GM21526 (cell line): ENCODE measurements at regions not wholly inside any gene's neighbourhood (a gene's known extent, or its start where the extent isn't known, plus 50 kb on each side); places are given as distances from the start of the nearest gene placed in this dataset.

ENCODE experiments used
- ATAC-seq: cut with Tn5 transposase; IDR thresholded peaks from one replicate; pipeline ENCODE4 v1.9.1; 2021; ENCODE audit warnings: moderate library complexity; ENCODE audit not compliant: unreplicated experiment, low FRiP score

DNA sequence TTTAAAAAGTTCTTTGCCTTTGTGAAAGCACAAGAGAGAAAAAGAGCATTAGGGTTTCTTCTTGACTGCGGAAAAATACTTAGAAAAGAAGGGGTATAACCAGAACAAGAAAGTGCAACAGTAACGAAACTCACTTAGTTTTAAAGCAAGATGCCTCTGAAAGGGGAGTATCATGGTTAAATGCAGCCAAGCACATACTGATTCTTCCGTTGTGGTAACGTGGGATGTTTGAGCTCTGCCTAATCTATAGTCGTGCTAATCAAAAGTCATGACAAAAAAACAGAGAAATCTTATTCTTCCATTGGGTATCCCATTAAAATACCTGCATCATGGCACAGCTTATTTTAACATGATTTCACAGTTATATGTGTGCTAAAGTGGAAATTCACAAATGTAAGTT is 187.8 kb upstream of the LRFN5 start:
- no peak for ATAC-seq

DNA sequence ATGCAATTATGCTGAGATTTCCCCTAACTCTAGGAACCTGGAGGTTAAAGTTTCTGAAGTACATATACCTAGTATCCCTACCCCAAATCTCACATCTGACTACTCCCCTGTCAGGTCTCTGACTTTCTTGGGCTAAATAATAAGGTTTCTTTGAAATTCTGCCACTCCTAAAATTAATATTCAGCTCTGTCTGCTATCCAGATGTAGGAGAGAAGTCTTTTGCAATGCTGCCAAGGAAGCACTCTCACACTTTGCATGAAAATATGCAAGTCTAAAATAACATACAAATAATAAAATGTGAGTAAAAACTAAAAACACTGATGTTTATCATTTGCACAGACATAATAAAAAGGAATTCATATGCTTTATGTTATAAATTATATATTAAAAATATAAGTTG is 196.9 kb upstream of the LRFN5 start:
- no peak for ATAC-seq

DNA sequence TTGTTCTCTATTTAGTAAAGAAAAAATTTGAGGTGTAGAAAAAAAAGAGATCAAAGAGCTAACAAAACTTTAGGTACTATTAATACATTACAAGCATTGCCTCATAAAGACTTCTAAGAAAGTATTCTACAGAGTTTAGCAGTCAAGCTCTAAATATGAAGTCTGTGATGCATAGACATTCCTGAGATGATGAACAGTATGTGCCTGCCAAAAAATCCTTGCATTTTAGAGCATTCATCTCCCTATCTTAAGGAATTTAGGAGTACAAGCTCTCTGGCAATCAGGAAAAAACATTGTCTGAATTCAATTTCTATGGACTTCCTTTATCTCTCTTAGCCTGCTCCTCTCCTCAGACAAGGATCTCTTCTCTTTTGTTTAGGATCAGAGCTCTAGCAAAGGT is 202.6 kb upstream of the LRFN5 start:
- no peak for ATAC-seq

DNA sequence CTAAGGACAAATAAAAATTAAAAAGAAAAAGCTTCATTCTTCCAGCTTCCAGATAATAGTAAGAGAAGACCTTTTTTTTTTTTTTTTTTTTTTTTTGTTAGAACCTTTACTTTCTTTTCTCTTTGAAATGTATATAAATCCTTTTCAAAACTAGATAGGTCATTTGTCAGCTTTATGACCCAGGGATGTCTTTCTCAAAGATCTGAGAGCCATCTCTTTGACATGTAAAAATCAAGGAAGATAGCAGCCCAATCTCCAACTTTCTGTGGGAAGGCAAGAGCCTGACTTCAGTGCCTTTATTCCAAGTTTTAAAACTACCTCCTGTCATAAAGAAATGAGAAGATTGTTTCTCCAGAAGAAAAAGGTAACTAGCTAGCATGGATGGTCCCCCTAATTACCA is 203.3 kb upstream of the LRFN5 start:
- ATAC-seq = no peak

DNA sequence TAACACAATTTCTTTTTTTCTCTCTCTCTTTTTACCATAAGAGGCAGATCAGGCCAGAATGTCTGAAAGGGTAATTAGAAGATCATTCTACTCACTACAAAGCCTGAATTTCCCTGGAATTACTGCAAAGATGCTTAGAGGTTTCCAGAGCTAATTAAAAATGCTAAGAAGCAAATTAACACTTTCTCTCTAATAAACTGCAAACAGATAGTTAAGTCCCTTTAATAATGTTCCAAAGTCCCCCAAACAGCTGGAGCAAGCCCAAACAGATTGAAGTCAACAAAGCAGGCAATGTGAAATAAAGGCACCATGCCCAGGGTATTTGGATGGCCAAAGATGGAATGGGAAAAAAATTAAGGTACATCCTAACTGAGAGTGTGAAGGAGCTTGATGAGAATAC is 208.8 kb upstream of the LRFN5 start:
- ATAC-seq = no peak

DNA sequence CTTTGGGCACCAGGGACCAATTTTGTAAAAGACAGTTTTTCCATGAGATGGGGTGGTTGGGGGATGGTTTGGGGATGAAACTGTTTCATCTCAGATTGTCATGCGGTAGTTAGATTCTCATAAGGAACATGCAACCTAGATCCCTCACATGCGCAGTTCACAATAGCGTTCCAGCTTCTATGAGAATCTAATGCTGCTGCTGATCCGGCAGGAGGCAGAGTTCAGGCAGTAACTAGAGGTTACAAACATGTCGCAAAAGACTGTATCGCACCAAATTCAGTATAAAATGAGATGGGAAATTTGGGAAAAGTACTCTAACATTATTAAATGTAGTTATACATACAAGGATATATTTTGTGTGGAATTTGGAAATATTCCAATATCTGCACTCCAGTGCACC is 213.2 kb upstream of the LRFN5 start:
- ATAC-seq = no peak

DNA sequence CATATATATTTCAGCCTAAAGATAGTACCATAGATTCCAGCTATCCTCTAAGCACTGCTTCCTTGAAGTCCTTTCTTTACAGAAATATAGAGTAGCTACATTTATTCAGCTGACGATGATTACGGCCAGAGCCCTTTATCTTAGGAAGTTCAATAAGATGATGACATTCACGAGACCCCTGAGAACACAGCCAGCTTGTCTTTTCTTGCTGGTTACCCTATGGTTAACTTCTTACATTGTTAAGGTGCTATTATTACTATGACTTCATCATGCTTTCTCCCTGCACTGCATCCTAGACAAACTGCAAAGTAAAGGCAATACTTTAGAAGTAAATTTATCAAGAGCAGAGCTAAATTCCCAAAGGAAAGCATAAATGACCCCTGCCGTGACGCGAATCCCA is 214.4 kb upstream of the LRFN5 start:
- no peak for ATAC-seq

DNA sequence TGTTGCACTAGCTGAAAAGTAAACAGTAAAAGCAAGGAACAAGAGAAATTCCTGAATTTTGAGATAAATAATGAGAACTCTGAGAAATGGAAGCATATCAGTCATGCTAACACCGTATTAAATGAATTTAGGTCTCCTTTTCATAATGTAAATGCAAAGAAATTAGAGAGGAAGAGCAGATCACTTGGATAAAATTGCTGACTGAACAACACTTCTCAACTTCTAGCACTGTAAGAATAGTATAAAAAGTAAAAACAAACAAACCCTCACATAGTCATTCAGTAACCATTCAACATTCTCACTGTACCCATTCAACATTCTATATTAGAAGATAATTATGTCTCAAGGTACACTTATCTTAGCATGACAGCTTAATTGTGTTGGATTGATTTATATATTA is 217.3 kb upstream of the LRFN5 start:
- no peak for ATAC-seq

DNA sequence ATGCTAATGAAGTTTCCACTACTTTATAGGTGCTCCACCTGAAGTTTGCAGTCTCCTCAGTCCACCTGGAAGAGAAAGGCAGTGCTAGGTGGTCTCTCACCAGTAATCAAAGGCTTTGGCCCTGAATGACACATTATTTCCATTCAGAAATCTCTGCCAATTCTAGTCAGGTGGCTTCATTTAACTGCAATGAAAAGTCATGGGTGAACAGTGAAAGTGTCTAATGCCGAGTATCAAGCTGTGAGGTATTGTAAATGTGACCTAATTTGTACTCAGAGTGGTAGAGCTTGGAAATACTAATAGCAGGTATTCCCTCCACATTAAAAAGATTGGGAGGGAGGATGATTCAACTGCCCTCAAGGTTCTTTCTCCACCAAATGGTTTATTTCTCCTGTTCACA is 220.9 kb upstream of the LRFN5 start:
- ATAC-seq = no peak

DNA sequence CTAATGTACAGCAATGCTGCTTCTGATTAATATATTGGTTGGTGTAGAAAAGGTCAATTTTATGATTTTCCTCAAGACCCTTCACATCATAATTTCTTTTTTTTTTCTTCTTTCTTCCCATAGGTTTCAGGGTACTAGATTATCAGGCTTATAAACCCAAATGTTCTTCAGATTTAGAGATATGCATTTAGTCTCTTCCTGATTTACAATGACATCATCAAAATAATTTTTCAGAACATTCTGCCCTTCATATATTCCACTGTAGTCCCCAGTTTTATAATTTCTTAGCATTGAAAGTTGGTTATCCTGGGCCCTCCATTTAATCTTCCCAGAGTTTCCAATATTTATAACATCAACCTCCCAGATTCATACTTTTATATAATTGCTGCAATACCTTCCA is 226.7 kb upstream of the LRFN5 start:
- no peak for ATAC-seq

DNA sequence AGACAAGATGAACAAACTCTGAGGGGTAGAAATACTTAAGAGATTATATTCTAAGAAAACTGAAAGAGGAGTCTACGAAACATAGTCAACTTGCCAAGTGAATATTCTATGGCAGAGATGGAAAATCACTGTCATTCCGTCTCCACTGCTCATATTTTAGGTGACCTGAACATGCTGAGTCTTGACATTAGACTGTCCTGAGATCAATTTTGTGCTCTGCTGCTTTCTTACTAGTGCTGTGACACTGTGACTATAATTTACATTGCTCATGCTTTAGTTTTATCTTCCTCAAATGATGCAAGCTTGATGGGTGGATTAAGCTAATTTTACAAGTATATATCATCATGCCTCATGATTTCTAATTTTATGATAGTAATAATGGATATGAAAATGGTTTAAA is 228.2 kb upstream of the LRFN5 start:
- no peak for ATAC-seq

DNA sequence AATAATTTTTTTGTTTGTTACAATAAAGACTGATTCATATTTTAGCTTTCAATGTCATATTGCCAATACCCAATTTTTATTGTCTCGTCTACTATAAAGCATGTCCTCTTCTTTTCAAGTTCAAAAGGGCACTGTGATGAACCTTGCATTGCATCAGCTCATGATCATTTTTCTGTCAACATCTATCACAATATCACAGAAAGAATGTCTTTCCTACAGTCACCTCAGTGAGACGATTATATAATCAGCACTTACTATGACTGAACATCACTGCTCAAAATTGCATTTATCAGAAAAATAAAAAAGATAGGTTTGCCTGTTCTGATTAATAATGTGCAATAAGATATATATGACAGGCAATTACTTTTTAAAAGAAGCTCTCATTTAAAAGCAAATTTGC is 228.7 kb upstream of the LRFN5 start:
- ATAC-seq = no peak

DNA sequence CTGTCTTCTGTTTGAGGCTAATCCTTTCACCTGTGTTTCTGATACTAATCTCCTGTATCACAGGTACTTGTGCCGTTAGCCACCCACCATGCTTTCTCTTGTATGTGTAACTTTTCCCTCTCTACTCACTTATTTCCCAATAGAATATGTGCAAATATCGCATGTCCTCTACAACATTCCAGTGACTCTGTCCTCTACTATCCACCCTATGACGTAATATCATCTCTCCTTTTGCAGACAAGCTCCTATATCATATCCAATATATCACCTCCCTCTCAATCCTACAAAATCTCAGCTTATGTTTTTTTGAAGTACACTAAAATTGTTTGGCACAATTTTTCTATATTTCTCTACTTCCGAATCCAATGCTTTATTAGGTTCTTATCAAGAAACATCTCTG is 232.6 kb upstream of the LRFN5 start:
- no peak for ATAC-seq

DNA sequence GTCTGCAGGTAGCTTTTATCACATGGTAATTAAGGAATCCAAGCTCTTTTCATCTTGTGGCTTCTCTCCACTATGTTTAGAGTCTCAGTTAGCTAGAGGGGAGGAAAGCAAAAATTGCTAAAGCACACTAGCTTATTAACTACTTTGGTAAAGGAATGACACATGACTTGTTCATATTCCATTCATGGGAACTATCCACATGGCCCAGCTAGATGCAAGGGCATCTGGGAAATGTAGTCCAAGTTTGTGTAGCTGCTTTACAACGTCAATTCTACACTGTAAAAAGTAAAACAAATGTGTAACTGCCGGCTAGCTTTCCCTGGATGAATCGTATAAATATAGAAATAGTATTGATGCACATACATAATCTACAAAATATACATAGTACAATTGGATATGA is 244.5 kb upstream of the LRFN5 start:
- no peak for ATAC-seq

DNA sequence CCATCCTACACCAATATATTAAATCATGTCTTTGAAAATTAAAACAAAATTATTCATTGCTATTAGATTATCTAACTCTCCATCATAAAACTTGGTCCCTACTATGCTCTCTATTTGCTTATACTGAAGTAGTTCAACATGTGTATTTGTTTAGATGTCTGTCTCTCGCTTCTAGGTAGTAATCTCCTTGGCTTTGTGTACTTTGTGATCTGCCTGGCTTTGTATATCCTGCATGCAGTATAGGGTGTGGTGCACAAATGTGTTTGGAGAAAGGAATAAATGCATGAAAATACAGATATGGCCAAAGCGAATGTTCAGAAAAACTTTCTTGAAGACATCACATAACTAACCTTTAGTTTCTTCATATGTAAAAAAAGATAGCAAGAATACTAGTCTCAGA is 246.6 kb upstream of the LRFN5 start:
- no peak for ATAC-seq

DNA sequence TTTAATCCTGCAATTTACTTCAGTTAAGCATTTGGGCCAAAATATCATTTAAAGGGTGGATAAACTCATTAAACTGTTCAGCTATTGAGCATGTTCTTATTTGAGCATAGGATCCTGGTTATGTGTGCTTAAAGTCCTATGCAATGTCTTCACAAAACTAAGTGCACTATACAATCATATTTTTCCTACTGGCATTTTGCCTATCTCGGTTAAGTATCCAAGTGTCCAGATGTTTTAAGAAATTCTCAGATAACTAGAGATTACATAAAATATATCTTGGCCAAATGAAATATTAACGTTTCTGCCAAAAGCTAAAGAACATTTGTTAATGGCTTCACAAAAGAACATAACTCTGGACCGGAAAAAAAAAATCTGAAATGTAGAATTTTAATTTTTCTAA is 250.8 kb upstream of the LRFN5 start:
- no peak for ATAC-seq

DNA sequence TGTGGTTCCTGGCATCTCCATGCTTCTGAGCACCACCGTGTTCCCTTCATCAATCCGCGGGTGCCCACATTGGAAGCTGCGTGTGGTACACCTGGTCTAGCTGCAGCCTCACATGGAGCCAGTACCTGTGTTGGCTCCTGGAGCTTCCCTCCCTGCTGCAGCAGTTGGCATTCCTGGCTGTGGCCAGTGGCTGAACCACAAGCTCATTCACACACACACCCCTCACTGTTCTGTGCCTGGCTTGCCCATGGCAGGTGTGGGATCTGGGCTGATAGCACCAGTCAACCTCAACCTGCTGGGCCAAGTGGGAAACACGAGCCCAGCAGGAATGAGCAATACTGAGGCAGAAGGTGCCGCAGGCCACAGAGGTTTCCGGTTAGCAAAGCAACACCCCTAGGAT is 256.2 kb upstream of the LRFN5 start:
- no peak for ATAC-seq

DNA sequence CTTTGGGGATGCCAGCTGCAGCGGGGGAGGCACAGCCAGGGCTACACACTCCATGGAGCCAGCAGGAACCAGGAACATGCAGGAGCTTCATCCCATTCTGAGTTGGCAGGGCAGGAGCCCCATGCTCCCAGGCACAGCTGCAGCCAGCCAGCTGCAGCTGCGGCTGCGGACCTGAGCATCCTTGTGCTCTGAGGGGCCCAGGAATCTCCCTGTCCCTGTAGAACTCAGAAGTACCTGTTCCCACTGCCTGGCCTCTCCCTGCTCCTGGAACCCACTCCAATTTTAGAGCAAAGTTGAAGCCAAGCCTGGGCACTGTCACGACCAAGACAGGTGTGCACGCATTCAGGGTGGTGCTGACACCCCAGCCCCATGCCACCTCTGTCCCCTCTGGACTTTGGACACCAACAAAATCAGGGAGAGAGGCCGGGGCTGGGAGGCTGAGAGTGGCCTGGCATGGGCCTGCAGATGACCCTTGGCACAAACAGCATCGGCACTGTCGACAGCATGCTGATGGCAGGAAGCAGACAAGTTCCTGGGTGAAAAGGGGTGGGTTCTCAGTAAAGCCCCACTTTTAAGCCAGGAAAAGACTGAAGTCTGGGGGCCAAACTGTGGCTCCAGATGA is 257.3 kb upstream of the LRFN5 start:
- no peak for ATAC-seq

DNA sequence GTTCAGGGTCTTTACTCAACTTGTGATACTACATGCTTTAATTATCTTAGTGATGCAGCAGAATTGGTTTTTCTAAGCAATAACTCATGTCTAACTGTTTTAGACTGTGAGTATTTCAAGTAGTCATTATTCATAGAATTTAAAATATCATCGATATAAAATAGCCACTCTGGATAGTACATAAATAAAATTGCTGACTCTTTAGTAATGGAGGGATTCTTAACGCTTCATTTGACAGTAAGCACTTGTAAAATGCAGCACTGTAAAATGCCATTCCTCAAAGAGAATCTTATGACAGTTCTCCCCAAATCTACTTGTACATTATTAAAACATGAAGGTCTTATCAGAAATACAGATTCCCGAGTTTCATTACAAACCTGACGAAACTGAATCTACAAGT is 262.8 kb upstream of the LRFN5 start:
- ATAC-seq = no peak

DNA sequence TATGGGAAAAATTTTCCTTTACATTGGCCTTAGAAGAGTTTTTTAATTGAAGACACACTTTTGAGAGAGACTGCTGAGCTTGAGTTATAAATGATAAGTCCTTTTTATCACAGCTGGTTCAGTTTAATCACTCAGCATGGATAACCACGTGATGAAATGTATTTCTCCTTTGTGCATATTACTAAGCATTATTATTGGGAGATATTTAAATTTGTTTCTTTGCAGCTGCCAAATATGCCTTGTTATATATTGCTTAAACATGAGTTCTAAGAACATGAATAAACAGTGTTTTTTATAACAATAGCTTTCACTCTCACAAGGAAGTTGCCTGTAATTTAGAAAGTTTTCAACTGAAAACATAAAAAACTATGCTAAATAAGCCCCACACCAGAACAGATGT is 293.5 kb upstream of the LRFN5 start:
- ATAC-seq = no peak

DNA sequence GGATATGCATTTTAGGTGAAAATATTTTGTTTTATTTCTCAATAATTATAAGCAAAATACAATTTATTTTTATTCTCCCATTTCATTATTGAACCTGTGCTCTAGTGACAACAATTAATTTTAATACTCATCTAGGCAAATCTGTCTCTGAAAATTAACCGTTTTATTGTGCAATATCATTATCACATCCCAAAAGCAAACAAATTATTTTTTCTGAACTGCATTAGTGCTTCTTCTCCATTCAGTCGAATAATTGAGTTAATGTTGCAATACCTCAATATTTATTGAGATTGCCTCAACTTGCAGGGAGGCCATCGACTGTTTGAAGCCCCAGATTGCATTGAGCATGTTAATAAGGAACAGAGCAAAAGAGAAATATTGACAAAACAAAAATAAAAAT is 303.2 kb upstream of the LRFN5 start:
- no peak for ATAC-seq

DNA sequence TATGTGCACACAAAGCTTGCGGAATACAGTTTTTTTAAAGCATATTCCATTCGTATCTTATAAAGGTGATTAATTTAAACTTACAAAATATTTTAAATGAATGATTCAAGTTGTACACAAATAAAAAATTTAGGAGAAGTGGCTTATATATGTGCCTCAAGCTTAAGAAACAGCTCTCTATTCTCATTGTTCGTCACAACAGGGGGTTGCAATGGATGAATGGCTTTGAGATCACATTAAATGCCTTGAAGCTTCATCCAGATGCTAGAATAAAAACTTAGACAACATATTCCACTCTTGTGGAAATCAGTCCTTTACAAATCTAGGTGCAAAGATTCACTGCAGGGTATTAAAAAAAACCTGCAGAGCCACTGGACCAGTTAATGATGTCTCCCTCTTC is 303.9 kb upstream of the LRFN5 start:
- ATAC-seq = no peak

DNA sequence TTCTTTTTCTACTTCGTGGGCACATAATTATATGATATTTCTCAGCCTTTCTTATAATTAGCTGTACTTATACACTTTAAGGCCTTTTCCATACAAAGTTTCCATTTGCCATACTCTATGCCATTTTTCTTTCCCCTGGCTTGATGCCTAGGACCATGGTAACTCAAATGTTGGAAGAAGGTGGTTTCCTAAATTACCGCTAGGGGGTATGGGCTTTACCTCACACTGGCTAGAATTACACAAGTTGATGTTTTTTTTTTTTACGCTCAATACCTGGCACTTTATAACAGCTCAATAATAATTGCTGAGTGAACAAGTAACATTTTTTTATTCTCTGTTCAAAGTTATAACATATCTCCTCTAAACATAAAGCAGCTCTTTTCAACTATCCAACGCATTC is 306.8 kb upstream of the LRFN5 start:
- ATAC-seq = no peak
